ENCODE measurements at regions not wholly inside any gene's neighbourhood (a gene's known extent, or its start where the extent isn't known, plus 50 kb on each side); places are given as distances from the start of the nearest gene placed in this dataset.

DNA sequence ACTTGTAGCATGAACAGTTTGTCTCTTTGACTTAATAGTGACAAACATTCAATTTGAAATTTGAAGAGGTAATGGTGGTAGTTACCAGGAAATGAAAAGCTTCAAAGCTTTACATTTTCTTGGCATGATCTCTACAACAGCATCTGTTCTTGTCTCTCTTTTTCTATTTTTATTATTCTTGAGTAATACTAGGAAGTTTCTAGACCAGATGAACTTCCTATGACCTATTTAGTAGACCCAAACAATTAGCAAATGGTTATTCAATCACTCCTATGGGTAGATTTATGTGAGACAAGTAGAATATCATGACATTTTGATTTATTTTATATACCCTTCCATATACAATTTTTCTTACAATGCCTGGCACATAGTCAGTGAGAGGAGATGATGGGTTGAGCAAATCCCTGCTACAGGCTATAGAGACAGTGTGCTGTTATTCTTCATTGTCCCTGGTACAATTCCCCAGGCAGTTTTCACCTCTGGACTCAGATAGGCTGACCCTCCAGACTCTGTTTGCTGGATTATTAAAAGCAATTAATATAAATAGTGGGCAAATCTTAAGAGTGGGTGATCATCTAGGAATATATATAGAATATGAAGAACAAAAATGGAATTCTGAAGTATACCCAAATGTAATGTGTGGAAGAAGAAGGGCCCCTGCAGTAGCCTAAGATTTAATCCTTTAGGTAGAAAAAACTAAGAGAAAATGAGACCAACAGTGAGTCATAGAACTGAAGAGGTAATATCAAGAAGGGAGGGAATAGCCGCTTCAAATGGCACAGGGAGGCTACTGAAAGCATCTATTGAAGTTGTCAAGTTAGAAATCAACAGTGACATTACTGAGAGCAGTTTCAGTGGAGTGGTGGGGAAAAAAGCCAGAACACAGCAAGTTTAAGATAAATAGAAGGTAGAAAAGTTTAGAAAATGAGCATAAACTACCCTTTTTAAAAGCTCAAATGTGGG is 512.0 kb downstream of the FOXG1 start:
- Histone ChIP-seq H3K4me3 (no peak overlapping the region), H3K27me3 (no peaks in the 10 kb centered on the region), H3K36me3 (replicated peaks in 1 of 2; ENCODE audit: insufficient read depth in 1 of 2, low read depth in 2 of 2) (no peaks in the 10 kb centered on the region), H3K27ac (no peak overlapping the region), H3K9me3 (no peaks in the 10 kb centered on the region), H3K4me1 (no peaks in the 10 kb centered on the region)
- WGBS, 2 donors: 54 to 89% methylated on average over 1 of the region's 1 CpG
- intact Hi-C loops (cut with DNase I): no loop called here
- ATAC-seq (no peak), DNase-seq (no peak)
- TF ChIP-seq, protein P1, sequence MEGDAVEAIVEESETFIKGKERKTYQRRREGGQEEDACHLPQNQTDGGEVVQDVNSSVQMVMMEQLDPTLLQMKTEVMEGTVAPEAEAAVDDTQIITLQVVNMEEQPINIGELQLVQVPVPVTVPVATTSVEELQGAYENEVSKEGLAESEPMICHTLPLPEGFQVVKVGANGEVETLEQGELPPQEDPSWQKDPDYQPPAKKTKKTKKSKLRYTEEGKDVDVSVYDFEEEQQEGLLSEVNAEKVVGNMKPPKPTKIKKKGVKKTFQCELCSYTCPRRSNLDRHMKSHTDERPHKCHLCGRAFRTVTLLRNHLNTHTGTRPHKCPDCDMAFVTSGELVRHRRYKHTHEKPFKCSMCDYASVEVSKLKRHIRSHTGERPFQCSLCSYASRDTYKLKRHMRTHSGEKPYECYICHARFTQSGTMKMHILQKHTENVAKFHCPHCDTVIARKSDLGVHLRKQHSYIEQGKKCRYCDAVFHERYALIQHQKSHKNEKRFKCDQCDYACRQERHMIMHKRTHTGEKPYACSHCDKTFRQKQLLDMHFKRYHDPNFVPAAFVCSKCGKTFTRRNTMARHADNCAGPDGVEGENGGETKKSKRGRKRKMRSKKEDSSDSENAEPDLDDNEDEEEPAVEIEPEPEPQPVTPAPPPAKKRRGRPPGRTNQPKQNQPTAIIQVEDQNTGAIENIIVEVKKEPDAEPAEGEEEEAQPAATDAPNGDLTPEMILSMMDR (IDR thresholded peaks at IDR 0.05): no peak
- TF ChIP-seq POLR2A (IDR thresholded peaks at IDR 0.05): no peak

DNA sequence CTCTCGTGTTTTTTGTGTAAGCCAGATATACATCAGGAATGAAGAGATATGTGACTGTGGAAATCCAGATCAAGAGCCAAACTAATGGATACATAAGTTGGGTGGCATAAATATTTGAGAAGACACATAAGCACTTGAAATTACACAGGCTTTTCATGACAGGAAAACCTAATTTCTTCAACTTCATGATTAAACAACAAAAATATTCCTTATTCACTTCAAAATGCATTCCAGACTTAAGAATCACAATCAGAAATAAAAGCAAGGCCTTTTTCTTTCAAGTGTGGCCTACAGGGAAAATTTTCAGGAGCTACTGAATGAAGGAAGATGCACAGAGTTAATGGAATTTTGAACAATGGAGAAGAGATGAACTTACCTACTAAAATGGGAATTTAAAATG is 515.6 kb downstream of the FOXG1 start:
- ATAC-seq (no peak), DNase-seq (no peak)
- Histone ChIP-seq H3K27ac (no peak overlapping the region), H3K9me3 (no peaks in the 10 kb centered on the region), H3K4me3 (no peak overlapping the region), H3K36me3 (replicated peaks in 1 of 2; ENCODE audit: insufficient read depth in 1 of 2, low read depth in 2 of 2) (no peaks in the 10 kb centered on the region), H3K27me3 (no peaks in the 10 kb centered on the region), H3K4me1 (no peaks in the 10 kb centered on the region)
- intact Hi-C loops (cut with DNase I): no loop called here
- 23 to 28% methylated on average over 1 of the region's 1 CpG for WGBS, 2 donors
- TF ChIP-seq POLR2A (IDR thresholded peaks at IDR 0.05): no peak
- TF ChIP-seq, protein P1 (IDR thresholded peaks at IDR 0.05): no peak

DNA sequence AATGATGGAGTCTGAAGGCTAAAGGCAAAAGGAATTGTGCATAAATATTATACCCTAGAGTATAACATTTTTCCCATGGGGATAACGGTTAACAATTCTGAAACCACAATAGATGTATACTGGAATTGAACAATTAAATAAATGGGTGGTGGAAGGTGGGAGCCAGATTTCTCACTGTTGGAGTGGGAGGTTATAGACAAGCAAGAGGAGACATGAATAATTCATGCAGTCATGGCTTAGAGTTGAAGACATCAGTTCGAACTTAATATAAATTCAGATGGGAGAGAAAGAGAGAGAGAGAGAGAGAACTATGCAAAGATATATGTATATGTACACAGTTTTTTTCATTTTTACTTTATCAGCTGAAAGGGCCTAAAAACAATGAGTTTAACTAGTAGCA is 523.9 kb downstream of the FOXG1 start:
- peaks cover 0 to 7% (median 0%) of the 10 kb centered on the region in 3 donors for H3K9me3 ChIP-seq
- WGBS, 2 donors: 61 to 71% methylated on average over 2 of the region's 2 CpGs
- no peak for TF ChIP-seq POLR2A (IDR thresholded peaks at IDR 0.05)
- TF ChIP-seq, protein P1 (IDR thresholded peaks at IDR 0.05): no peak
- no peaks in the 10 kb centered on the region for H3K4me1 ChIP-seq
- intact Hi-C loops (cut with DNase I): no loop called here
- H3K36me3 ChIP-seq (replicated peaks in 1 of 2; ENCODE audit: insufficient read depth in 1 of 2, low read depth in 2 of 2): no peaks in the 10 kb centered on the region
- H3K27me3 ChIP-seq: no peaks in the 10 kb centered on the region
- H3K4me3 ChIP-seq: no peak overlapping the region
- ATAC-seq: no peak
- no peak for DNase-seq
- H3K27ac ChIP-seq: no peak overlapping the region

- 42 to 56% methylated on average over 1 of the region's 1 CpG for WGBS, 2 donors
- intact Hi-C loops (cut with DNase I): no loop called here
- no peak for TF ChIP-seq POLR2A (IDR thresholded peaks at IDR 0.05)
- TF ChIP-seq, protein P1 (IDR thresholded peaks at IDR 0.05): no peak
- H3K9me3 ChIP-seq: peaks cover 0 to 4% (median 0%) of the 10 kb centered on the region in 3 donors
- no peaks in the 10 kb centered on the region for H3K4me1 ChIP-seq
- no peaks in the 10 kb centered on the region for H3K27me3 ChIP-seq
- DNase-seq (no peak), ATAC-seq (no peak)
- H3K4me3 ChIP-seq: no peak overlapping the region
- no peaks in the 10 kb centered on the region for H3K36me3 ChIP-seq (replicated peaks in 1 of 2; ENCODE audit: insufficient read depth in 1 of 2, low read depth in 2 of 2)
- no peak overlapping the region for H3K27ac ChIP-seq
Observed at GRCh38 chr14:29299372-29299771, 532.8 kb downstream of the FOXG1 start.

- no peaks in the 10 kb centered on the region for H3K27me3 ChIP-seq
- intact Hi-C loops (cut with DNase I): no loop called here
- DNase-seq (no peak), ATAC-seq (no peak)
- no peaks in the 10 kb centered on the region for H3K9me3 ChIP-seq
- no peaks in the 10 kb centered on the region for H3K36me3 ChIP-seq (replicated peaks in 1 of 2; ENCODE audit: insufficient read depth in 1 of 2, low read depth in 2 of 2)
- H3K4me1 ChIP-seq: no peaks in the 10 kb centered on the region
- no peak for TF ChIP-seq POLR2A (IDR thresholded peaks at IDR 0.05)
- TF ChIP-seq, protein P1 (IDR thresholded peaks at IDR 0.05): no peak
- no peak overlapping the region for H3K27ac ChIP-seq
- H3K4me3 ChIP-seq: no peak overlapping the region
Observed at GRCh38 chr14:29301571-29301970, 535.0 kb downstream of the FOXG1 start.
